ENCODE measurements at regions not wholly inside any gene's neighbourhood (a gene's known extent, or its start where the extent isn't known, plus 50 kb on each side); places are given as distances from the start of the nearest gene placed in this dataset.

DNA sequence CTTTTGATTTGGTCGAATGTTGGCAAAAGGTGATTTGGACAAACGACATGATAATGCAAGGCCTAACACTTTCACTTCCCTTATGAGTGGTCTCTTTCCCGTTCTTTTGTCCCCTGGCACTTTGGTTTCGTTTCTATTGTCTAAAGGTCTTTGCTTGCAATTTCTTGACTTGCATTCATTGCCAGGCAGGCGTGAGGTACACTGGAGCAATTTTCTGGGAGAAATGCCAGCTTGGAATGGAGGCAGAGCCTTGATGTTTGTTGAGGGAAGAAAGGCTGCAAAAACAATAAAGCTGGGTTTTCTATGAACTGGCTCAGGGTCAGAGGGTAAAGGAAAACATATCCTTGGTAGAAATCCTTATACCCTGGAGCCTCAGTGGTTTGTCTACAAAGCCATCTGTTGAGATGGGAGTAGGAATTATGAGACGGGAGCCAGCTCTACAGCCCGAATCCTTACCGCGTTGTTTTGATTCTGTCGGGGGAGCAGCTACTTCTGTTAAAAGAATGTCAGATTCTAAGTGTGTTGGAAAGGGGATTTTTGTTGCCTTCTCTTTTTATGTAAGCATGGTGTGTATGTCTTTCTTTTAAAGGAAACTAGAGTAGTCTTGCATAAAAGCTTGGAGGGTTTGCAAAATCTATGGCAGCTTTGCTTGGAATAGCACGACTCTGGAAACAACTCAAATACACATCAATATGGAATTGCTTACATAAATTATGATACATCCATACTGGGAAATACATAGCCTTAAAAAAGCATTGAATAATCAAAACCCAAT lies 158.9 kb downstream of the RMI1 start:
- no peak overlapping the region for H3K4me3 Mint-ChIP-seq
- H3K9me3 Mint-ChIP-seq, result no peaks in the 10 kb centered on the region
- ChIA-PET POLR2A (no interaction called here), CTCF (no interaction called here)
- no peak for DNase-seq
- no peak overlapping the region for H3K27ac Mint-ChIP-seq
- H3K27me3 Mint-ChIP-seq, result peaks cover 55% of the 10 kb centered on the region
- peaks cover 10% of the 10 kb centered on the region for H3K4me1 Mint-ChIP-seq
- H3K36me3 Mint-ChIP-seq (ENCODE audit: low read depth), result no peaks in the 10 kb centered on the region

- Mint-ChIP-seq H3K4me1 (peaks cover 10% of the 10 kb centered on the region), H3K27me3 (peaks cover 53% of the 10 kb centered on the region), H3K27ac (no peak overlapping the region), H3K4me3 (peak overlapping the region; percentile 73), H3K9me3 (no peaks in the 10 kb centered on the region), H3K36me3 (ENCODE audit: low read depth) (no peaks in the 10 kb centered on the region)
- ChIA-PET CTCF (interaction anchor here (1.0 to 1.1 kb wide), 2 partner anchors 43 to 140 kb away, joined by 3 to 5 read pairs; no protein-coding TSS in a partner anchor), POLR2A (no interaction called here)
- peak; percentile 39 for DNase-seq
These were observed 160.0 kb downstream of the RMI1 start for GRCh38 chr9:84140535-84141101.

GRCh38 chr9:84141741-84142370 lies 161.3 kb downstream of the RMI1 start:
- no peak for DNase-seq
- Mint-ChIP-seq H3K9me3 (no peaks in the 10 kb centered on the region), H3K36me3 (ENCODE audit: low read depth) (no peaks in the 10 kb centered on the region), H3K27me3 (peaks cover 51% of the 10 kb centered on the region), H3K27ac (no peak overlapping the region), H3K4me3 (no peak overlapping the region), H3K4me1 (peaks cover 10% of the 10 kb centered on the region)
- CTCF ChIA-PET, result interaction anchor here (0.6 to 1.1 kb wide), 3 partner anchors 18 to 141 kb away, joined by 3 to 5 read pairs (median 4); no protein-coding TSS in a partner anchor
- POLR2A ChIA-PET, result no interaction called here

- POLR2A ChIA-PET, result interaction anchor here (0.7 kb wide), 1 partner anchor 24 kb away, joined by 4 read pairs; no protein-coding TSS in a partner anchor
- CTCF ChIA-PET, result no interaction called here
- H3K36me3 Mint-ChIP-seq (ENCODE audit: low read depth), result no peaks in the 10 kb centered on the region
- no peak for DNase-seq
- no peak overlapping the region for H3K4me3 Mint-ChIP-seq
- H3K27ac Mint-ChIP-seq, result no peak overlapping the region
- H3K9me3 Mint-ChIP-seq, result no peaks in the 10 kb centered on the region
- peaks cover 32% of the 10 kb centered on the region for H3K27me3 Mint-ChIP-seq
- H3K4me1 Mint-ChIP-seq, result peaks cover 7% of the 10 kb centered on the region
These were observed 164.4 kb downstream of the RMI1 start for GRCh38 chr9:84145031-84145430.

DNA sequence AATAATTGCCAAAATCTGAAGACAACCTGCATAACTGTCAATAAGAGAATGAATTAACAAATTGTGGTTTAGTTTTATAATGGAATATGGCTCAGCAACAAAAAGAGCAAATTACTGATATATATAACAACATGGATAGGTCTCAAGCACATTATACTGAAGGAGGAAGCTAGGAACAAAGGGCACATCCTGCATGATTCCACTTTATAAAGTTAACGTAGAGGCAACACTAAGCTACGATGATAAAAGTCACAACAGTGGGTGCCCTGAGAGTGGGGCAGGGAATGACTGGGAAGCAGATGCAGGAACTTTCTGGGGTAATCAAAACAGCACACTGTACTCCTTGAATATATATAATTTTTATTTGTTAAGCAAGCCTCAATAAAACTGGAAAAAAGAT lies 165.2 kb downstream of the RMI1 start:
- Mint-ChIP-seq H3K9me3 (no peaks in the 10 kb centered on the region), H3K4me3 (no peak overlapping the region), H3K4me1 (peaks cover 2% of the 10 kb centered on the region), H3K36me3 (ENCODE audit: low read depth) (no peaks in the 10 kb centered on the region), H3K27me3 (peaks cover 26% of the 10 kb centered on the region), H3K27ac (no peak overlapping the region)
- no peak for DNase-seq
- ChIA-PET POLR2A (no interaction called here), CTCF (no interaction called here)

DNA sequence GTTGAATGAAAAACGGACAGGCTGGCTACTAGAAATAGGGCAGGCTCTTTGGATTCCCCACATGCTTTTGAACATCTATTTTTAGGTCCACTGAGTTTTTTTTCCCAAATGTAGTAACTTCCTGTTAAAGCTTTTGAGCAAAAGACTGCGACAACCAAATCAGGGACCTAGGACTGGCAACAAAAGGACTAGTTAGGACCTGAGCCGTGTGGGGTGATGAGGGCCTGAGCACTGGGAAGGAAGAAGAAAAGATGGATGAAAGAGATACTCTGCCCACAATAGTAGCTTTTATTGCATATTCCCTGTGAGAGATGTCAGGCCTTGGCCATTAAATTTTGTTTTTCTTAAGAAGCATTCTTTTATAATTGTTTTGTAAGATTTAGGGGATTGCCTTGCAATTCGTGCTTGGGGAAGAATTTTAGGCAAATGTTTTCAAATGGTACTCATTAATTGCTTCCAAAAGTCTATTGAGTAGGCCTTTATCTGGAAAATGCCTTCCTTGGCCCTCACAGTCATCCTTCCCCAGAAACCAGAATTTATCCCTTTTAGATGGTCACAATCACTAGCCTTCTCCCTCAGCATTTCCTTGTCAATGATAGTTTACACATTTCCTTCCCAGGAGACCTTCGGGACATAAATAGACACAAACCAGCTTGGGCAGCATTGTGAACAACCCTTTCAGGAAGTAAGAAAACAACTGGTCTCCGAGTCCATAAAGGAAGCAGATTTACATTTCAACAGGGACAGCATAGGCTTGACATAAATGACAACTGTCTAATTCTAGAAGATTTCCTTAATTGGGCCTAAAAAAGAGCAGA lies 166.5 kb downstream of the RMI1 start:
- DNase-seq, result no peak
- Mint-ChIP-seq H3K27me3 (peaks cover 14% of the 10 kb centered on the region), H3K36me3 (ENCODE audit: low read depth) (no peaks in the 10 kb centered on the region), H3K9me3 (no peaks in the 10 kb centered on the region), H3K4me1 (no peaks in the 10 kb centered on the region), H3K4me3 (no peak overlapping the region), H3K27ac (no peak overlapping the region)
- ChIA-PET CTCF (interaction anchor here (0.5 kb wide), 1 partner anchor 407 kb away, joined by 5 read pairs; no protein-coding TSS in a partner anchor), POLR2A (no interaction called here)

DNA sequence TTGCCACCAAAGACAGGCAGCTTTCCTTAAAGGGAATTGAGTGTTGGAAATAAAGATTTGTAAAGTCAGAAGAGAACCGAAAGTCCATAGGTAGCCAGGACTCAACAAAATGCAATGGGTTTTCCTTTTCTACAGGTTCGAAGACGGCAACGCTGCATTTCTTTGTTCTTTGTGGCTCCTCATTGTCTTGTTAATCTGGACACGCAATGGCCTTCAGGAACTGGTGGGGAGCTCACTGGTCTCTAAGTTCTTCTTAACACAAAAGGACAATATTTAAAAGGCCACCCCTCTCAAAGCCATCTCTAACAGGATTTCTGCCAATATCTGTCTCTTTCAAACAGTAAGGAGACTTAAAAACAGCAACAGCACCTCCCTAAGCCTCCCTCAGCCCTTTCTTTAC lies 170.6 kb downstream of the RMI1 start:
- CTCF ChIA-PET, result no interaction called here
- POLR2A ChIA-PET, result no interaction called here
- Mint-ChIP-seq H3K27me3 (peaks cover 9% of the 10 kb centered on the region), H3K4me1 (no peaks in the 10 kb centered on the region), H3K36me3 (ENCODE audit: low read depth) (no peaks in the 10 kb centered on the region), H3K9me3 (no peaks in the 10 kb centered on the region), H3K27ac (no peak overlapping the region), H3K4me3 (no peak overlapping the region)
- DNase-seq, result no peak

DNA sequence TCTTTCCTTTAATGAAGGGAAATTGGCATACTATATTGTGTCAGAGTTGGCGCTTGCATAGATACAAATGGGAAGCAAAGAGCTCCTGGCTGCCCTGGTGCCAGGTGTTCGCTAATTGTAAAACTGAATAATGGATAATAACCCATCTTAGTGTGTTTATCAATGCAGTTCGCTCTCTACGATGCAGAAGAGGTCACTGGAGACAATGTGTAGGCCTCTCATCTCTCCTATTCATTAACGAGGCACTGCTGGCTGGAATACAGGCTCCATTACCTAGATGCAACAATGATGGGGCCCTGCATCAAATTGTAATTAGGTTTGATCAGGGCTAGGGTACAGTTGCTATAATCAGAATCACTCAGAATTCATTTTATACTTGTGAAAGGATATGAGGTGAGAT lies 171.0 kb downstream of the RMI1 start:
- H3K27me3 Mint-ChIP-seq, result peaks cover 9% of the 10 kb centered on the region
- POLR2A ChIA-PET, result no interaction called here
- H3K36me3 Mint-ChIP-seq (ENCODE audit: low read depth), result no peaks in the 10 kb centered on the region
- no peak overlapping the region for H3K4me3 Mint-ChIP-seq
- no peak overlapping the region for H3K27ac Mint-ChIP-seq
- H3K9me3 Mint-ChIP-seq, result no peaks in the 10 kb centered on the region
- DNase-seq, result no peak
- CTCF ChIA-PET, result no interaction called here
- H3K4me1 Mint-ChIP-seq, result no peaks in the 10 kb centered on the region

GRCh38 chr9:84152204-84152603 lies 171.6 kb downstream of the RMI1 start:
- DNase-seq, result no peak
- ChIA-PET CTCF (no interaction called here), POLR2A (no interaction called here)
- H3K27me3 Mint-ChIP-seq, result peaks cover 10% of the 10 kb centered on the region
- H3K4me1 Mint-ChIP-seq, result no peaks in the 10 kb centered on the region
- no peaks in the 10 kb centered on the region for H3K9me3 Mint-ChIP-seq
- H3K36me3 Mint-ChIP-seq (ENCODE audit: low read depth), result no peaks in the 10 kb centered on the region
- no peak overlapping the region for H3K27ac Mint-ChIP-seq
- H3K4me3 Mint-ChIP-seq, result no peak overlapping the region

- ChIA-PET POLR2A (no interaction called here), CTCF (no interaction called here)
- no peaks in the 10 kb centered on the region for H3K4me1 Mint-ChIP-seq
- H3K9me3 Mint-ChIP-seq, result no peaks in the 10 kb centered on the region
- H3K27ac Mint-ChIP-seq, result no peak overlapping the region
- no peaks in the 10 kb centered on the region for H3K36me3 Mint-ChIP-seq (ENCODE audit: low read depth)
- H3K27me3 Mint-ChIP-seq, result peaks cover 18% of the 10 kb centered on the region
- H3K4me3 Mint-ChIP-seq, result no peak overlapping the region
- DNase-seq, result no peak
These were observed 173.3 kb downstream of the RMI1 start for GRCh38 chr9:84153885-84154284.

GRCh38 chr9:84154320-84154719 lies 173.7 kb downstream of the RMI1 start:
- POLR2A ChIA-PET, result no interaction called here
- CTCF ChIA-PET, result no interaction called here
- H3K9me3 Mint-ChIP-seq, result no peaks in the 10 kb centered on the region
- H3K27me3 Mint-ChIP-seq, result peaks cover 22% of the 10 kb centered on the region
- DNase-seq, result no peak
- H3K27ac Mint-ChIP-seq, result no peak overlapping the region
- no peaks in the 10 kb centered on the region for H3K4me1 Mint-ChIP-seq
- no peak overlapping the region for H3K4me3 Mint-ChIP-seq
- H3K36me3 Mint-ChIP-seq (ENCODE audit: low read depth), result no peaks in the 10 kb centered on the region

GRCh38 chr9:84163052-84163650 lies 177.4 kb downstream of the SLC28A3 start:
- ChIA-PET POLR2A (no interaction called here), CTCF (interaction anchor here (1.0 kb wide), 1 partner anchor 8 kb away, joined by 3 read pairs; no protein-coding TSS in a partner anchor)
- Mint-ChIP-seq H3K4me1 (no peaks in the 10 kb centered on the region), H3K9me3 (no peaks in the 10 kb centered on the region), H3K27ac (no peak overlapping the region), H3K27me3 (peaks cover 29% of the 10 kb centered on the region), H3K4me3 (no peak overlapping the region), H3K36me3 (ENCODE audit: low read depth) (no peaks in the 10 kb centered on the region)
- no peak for DNase-seq
